Stimulated activated CD4-positive, alpha-beta T cell treated with anti-CD3 and anti-CD28 coated beads, Interleukin-4, amount 100 ng/mL, for 48 hours (primary cell): ENCODE measurements at regions not wholly inside any gene's neighbourhood (a gene's known extent, or its start where the extent isn't known, plus 50 kb on each side); places are given as distances from the start of the nearest gene placed in this dataset.

ENCODE experiments used
- DNase-seq, 2 donors: peaks; one replicate each; pipeline ENCODE4 v3.0.0-alpha.2; 2020; ENCODE audit warnings: low read depth in 2 of 2

DNA sequence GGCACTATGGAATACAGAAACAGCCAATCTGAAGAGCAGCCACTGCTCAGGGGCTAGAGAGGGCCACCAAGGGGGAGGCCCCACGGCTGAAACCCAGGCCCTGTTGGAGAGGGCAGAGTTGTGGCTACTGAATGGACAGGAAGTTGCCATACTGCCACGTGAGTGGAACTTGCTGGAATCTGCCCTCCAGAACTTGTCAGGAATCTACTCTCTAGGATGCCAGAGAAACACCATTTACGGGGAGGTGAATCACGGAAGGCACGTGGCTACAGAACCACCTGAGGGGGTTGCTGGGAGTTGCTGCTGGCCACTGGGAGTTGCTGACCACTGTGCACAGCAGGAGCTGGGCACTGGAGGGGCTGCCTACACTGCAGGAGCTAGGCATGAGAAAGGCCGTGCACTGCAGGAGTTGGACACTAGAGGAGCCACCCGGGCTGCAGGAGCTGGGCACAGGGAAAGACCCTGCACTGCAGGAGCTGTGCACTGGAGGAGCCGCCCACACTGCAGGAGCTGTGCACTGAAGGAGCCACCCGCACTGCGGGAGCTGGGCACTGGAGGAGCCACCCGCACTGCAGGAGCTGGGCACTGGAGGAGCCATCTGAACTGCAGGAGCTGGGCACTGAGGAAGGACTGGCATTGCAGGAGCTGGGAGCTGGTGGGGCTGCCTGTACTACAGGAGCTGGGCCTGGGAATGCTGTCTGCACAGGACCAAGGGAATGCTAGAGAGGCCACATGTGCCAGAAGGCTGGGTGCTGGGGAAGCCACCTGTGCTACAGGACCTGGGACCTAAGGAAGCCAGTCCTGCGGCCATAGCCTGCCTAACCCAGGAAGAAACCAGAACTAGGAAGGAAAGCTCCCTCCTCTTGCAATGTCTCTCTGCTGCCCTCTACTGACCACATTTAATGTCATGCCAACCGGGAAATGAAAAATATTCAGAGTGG lies 343.4 kb downstream of the MATN1 start:
- peak; percentile 10 to 43 for DNase-seq

DNA sequence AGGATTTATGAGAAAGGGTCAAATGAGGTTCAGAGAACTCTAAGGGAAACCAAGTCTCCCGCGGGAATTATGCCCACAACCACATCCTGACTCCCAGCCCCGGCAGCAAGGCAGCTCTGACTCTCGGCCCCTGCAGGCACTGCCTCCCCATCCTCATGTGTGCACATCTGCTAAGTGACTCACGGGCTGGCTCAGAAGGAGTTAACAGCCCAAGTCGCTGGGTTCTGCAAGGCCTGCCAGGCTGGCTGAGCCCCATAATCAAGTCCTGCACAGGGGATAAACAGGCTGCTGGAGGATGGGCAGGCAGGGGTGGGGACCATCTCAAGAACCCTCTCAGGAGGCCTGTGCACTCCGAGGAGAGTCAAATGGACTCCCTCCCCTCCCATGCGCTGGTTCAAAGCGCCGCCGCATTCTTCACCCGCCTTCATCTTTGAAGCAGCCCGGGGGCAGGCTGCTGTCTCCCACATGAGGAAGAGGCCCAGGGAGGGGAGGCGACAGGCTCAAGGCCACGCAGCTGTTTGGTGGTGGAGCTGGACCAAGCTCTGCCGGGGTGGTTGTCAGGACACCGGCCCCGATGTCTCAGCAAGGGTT lies 344.3 kb downstream of the MATN1 start:
- DNase-seq: no peak

DNA sequence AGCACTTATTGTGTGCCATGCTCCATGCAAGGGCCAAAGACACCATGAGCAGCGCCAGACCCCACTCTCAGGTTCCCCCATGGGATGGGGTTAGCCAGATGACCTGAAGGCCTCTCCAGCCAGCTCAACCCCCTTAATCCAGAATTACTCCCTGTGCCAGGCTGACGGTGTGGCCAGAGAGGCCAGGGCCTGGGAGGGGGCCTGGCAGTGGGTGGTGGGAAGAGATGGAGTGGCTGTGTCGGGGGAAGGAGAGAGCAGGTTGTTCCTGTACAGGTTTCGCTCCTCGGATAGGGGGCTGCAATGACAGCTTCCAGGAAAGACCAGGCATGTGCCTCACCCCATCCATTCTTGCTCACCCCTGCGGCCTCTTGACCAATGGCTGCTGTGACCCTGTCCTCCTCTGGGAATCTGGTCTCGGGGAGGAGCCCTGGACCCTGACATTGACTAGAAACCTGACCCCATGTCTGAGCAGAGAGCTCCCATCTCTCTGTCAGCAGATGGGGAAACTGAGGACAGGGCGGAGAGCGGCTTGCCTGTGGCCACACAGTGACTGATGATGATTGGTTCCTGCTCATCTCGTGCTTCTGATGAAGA lies 345.3 kb downstream of the MATN1 start:
- DNase-seq: no peak

DNA sequence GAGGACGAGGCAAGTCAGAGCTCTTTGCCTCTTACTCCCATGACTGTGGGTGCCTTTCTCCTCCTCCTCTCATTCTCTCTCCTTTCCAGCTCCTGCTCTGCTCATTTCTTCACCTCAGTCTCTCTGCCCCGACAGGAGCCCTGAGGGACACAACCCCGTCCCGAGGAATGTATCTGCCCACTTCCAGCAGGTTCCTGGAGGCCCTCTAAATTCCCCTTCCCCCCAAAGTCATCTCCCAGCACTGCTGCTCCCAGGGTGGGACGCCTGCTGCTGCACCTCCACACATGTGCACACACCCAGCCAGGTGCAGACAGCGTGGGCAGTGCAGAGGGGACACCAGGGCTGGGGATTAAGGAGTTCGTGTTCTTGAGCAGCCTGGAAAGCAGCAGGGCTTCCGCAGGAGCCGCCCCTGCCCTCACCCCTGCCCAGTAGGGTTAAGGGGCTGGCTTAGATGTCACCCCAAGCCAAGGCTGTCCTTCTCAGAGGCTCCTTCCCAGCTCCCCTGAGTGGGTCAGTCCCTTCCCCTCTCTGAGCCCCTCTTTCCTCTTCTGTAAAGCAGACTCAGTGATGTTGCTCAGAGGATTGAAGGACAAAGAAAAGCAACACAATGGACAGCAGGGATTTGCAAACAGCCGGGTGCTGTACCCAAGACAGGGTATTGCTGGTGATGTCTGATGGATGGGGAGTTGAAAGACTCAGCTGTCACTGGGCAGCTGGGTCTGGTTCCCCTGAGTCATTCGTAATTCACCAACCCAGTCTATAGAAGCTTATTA lies 346.0 kb downstream of the MATN1 start:
- no peak for DNase-seq

DNA sequence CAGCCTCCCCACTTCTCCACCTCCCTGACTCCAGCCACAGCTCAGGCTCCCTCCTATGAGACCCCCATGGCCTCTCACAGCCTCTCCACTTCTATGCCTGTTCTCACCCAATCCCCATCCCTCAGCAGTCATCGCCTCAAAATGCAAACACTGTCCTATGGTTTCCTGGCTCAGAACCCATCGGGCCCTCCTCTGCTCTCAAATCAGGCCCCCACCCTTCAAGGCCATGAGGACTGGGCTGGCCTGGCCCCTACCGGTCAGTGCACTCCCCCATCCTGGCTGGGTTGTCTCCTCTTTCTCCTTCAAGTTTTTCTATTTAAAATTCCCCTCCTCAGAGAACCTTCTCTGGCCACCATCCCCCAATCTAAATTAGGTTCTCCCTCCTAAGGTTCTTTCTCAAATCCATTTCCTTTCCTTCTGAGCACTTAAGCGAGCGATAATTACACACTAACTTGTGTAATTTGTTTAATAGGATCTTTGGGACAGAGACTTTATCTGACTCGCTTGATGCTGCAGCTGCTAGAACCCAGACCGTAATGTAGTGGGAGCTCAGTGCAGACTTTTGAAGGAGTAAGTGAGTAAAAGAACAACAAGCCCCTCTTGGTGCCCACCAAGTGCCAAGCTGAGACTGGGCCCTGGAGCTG lies 347.2 kb downstream of the MATN1 start:
- DNase-seq: no peak

DNA sequence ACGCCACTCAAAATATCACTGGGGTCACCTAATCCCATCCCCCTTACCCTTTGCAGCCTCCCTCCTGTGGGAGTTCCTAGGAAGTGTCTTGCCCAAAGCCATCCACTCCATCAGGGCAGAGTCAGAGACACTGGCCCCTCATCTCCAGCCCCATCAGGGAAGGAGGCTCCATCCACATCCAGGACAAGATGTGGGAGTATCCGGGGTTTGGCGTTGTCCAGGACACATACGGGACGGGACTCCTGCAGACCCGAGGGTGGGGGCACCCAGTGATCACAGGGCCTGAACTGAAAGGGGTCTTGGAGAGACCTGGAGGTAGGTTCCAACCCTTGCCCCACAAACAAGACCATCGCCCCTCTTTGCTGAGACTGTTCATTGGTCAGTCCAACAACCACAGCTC lies 348.2 kb downstream of the MATN1 start:
- no peak for DNase-seq

DNA sequence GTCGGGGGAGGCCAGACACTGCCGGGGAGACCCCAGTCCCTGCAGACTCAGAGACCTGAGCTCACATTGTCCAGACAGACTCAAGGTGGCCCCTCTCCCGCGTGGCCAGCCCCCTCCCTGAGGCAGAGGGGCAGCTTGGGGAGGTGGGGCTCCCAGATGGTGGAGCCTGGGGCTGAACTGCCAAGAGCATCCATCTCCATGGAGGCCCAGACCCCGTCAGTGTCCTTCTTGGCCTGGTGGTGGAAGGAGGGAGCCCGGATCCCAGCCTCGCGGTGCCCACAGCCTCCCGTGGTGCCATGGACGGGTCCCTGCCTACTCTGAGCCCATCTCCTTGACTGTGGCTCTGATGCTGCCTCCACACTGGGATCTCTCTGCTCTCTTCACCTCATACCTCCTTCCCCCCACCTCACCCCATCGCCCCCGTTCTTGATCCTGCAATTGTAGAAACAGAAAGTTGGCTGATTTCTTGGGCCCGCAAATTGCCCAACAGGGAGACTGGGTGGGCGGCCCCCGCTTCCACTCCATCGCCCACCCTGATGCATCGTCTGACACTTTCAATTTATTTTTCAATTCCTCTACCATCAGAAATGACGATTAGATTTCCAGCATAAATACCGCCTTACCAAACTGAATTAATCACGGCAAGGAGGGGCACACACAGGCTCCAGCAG lies 348.9 kb downstream of the MATN1 start:
- no peak for DNase-seq

DNA sequence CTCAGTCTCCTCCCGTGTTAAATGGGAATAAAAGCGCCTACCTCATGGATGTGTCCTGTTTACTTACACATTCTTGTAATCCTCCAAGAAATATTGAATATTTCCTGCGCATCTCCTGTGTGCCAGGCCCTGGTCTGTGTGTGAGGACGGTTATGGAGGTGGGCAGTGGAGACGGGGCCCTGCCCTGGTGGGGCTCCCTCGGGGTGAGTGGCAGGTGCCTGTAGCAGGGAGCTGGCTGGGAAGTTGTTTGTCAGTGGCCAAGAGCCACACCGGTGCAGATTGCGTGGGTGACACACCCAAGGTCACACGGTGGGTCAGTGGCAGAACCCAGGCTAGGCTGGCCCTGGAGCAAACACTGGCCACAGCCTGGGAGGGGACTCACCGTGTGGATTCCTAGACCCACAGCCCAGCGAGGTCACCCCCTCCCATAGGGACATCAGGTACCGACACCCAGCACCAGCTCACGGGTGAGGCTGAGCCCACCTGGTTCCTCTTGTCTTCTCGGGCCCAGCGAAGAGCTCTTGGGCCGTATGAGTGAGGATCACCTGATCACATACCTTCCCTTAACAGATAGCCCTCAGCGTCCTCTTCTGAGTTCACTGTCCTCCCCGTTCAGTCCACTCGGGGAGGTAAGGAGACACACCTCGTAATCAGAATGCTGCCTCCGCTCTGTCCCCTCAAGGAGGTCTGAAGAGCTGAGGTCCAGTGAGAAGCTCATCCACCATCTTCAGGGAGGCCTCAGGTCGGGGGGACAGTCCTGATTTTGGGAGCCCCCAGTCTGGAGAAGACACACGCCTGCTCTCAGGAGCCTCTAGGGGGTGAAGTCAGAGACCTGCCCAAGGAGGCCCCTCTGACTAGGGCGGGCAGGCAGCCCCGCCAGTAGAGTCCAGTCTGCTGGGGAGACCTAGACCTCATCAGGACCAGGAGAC lies 349.6 kb downstream of the MATN1 start:
- DNase-seq: no peak

DNA sequence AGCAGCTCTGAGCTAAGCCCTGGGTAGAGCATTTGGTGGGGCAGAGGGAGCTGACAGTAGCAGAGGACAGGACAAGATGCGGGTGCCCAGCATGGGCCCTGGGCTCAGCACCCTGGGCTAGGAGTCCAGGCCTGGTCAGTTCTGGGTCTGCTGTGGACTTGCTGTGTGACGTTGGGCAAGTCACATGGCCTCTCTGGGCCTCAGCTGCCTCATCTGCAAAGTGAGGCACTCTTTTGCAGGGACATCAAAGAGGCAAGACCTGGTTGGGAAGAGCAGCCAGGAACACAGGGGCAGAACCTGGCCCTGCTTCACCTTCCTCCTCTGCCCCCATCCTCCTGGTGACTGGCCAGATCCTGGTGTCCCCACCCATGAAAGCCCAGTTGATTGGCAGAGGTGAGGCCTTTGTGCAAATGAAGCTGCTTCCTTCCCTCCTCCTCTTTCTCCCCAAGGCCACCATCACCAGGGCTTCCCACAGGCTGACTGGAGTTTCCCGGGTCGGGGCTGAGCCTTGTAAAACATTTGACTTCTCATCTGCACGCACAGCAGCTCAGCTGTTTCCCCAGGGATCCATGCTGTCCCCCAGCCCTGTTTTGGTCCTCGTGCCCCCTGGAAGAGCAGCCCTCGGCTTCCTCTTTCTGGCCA lies 350.5 kb downstream of the MATN1 start:
- no peak for DNase-seq

DNA sequence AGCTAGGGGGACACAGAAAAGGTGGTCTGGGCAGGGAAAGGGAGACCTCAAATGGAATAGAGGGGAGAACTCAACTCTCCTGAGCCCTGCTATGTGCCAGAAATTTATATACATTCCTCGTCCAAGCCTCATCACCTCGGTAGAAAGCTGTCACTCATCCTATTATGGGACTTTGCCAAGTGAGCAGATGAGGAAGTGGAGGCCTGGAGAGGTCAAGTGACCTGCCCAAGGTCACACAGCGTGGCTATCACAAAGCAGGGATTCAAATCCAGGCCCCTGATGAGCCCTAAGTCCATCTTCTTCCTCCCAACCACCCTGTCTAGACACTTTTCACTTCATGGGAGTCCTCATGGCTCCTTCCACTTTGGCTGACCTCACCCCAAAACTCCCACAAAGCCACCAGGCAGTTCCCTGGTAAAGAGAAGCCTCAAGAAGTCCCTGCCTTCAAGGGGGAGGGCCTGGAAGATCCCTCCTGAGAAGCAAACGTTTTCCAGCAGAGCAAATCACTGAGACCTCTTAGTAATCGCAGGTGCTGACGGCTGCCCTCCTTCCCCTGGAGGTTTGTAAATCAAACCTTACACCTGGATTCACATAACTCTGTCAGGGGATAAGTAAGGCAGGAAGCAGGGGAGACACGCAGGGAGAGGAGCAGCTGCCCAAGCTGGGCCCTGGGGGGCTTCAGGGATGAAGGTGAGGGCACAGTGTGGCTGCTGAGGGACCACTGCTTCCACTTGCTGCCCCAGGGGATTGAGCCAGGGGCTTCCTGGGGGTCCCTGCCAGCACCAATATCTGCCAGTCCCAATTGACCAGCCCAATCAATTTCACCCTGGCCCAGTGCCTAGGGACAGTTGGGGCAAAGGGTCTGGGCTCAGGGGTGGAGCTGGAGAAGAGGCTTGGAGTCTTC lies 351.2 kb downstream of the MATN1 start:
- DNase-seq: no peak

DNA sequence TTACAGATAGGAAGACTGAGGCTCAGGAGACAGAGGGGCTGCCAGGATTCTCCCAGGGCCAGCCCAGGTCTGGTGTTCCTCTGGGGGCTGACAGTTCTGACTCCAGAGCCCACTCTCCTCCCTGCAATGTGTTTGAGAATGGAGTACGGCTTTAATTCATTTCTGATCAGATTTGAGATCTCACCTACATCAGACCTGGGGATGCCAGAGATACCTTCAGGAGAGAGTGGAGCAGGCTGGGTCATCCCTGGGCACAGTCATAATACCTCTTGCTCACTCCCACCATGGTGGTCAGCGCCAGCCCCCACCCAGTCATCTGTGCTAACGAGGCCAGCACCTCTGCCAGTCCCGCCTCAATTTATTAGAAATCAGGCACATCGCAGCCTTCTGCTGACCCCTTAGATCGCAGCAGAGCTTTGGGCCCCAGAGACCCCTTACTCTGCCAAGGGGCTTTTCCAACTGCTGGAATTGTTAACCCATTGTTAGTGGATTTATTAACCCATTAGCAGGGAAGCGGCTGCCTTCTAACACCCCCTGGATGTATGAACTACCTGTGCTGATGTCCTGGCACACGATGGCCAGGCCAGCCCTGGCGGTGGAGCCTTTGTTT lies 352.1 kb downstream of the MATN1 start:
- DNase-seq: no peak

DNA sequence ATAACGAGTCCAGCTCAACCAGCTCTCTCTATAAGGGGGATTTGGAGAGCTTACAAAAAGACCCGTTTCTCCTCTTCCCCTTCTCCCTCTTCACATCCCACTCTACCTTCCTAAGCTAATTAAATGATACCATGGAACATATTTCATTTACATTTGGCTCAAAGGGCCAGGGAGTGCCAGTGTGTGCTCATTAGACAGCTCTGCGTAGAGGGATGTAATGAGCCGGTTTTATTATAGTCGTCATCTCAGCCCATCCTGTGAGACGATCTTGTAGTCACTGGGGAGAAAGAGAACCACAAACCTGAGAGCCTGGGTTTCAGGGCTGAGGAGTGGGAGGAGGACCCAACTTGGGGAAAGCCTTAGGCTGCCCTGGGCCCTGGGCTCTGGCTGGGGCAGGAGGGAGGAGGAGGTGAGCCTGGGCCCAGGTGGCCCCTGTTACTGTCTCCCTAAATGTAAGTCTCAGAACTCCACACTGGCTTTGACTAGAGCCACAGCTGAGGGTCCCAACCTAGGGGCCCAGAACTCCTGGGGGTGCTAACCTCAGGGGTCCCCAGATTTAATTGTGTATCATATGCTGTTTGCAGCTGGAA lies 354.6 kb downstream of the MATN1 start:
- no peak for DNase-seq

DNA sequence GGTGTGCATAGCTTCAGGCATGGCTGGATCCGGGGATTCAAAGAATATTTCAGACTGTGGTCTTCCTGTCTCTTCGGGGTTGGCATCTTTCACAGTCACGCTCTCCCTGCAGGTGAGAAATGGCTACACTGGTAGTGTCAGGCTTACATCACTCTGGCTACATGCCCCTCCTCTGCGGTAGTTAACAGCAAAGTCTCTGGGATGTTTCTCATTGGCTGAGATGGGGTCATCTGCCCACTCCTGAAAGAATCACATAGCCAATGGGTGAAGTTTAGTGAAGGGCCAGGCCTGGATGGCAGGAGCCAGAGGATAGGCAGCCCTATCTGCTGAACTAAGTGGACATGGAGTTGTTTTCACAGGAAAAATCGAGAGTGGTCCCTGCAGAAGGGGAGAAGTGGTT lies 356.5 kb downstream of the MATN1 start:
- no peak for DNase-seq

DNA sequence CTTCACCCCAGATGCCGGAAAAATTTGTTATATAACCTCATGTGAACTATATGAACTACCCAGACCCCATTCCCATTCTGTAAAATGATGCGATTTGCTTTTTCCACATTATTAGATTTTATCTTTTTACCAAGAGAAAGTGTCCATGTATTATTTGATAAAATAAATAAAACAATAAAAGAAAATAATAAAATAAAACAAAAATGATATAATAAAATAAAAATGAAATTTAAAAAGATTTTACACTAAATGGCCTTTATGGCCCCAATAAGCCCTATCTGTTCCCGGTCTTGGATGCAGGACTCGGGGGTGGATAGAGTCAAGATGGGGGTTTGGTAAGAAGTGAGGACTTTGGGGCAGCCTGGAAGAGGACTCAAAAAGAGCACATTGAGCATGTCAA lies 357.2 kb downstream of the MATN1 start:
- DNase-seq: no peak

DNA sequence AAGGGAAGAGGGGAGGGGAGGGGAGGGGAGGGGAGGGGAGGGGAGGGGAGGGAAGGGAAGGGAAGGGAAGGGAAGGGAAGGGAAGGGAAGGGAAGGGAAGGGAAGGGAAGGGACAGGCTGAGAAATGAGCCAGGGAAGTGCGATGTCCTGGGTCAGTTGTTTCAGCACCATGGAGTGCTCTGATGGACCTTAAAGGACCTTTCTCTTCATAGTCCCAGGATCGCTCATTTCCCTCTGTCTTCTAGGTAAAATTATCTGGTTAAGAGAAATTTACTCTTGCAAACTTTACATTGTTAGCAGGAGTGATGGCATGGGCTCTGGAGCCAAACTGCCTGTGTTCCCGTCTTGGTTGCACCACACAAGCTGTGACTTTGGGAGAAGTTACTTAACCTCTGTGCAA lies 357.8 kb downstream of the MATN1 start:
- no peak for DNase-seq

DNA sequence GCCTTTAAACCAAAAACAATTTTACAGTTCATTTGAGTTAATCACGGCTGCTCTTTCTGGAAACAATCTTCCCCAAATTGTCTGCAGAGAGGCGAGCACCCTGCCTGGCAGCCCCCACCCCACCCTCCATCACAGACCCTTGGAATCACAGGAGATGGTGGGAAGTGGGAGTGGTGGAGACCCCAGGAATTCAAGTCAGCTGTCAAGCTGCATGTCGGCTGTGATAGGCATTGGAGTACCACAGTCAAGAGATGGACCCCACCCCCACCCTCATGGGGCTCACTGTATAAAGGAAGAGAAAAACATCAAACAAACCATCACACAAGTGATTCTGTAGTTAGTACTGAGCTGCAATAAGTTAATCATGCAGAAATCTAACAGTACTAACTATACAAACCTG lies 360.4 kb downstream of the MATN1 start:
- DNase-seq: no peak

DNA sequence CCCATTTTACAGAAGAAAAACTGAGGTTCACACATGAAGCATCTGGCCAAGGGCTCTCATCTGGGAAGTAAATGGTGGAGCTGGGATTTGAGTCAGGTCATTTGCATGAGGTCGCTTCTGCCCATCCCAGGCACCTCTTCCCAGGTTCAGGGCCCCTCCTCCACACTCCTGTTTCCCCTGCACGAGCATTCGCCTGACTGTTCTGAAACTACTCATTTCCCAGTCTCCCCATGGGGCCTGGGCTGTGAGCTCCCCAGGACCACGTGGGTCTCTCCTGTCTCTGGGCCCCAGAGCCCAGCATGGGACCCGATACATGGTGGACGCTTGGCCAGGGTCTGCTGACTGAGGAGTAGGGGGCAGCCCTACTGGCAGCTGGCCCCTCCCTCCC lies 360.8 kb downstream of the MATN1 start:
- no peak for DNase-seq
